ENCODE measurements at regions not wholly inside any gene's neighbourhood (a gene's known extent, or its start where the extent isn't known, plus 50 kb on each side); places are given as distances from the start of the nearest gene placed in this dataset.

DNA sequence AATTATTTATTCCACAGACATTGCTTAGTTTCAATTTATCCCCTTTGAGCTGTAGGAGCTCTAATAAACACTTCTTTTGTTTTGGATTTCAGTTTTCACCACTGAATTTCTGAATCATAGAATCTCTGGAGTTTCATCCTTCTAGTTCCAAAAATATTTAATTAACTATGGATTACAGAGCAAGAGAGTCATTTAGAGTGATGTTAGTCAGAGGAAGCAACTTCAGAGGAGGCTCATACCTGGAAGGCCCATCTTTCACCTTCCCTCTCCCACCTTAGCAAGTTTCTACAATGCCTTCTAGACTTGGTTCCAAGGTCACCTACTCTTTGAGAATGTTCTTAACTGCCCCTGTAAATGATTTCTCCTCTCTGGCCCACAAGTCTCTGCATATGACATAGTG lies 353.2 kb downstream of the SPRY2 start:
- Histone ChIP-seq H3K4me3 (ENCODE audit: control insufficient read depth in 2 of 3, extremely low read depth in 1 of 3, insufficient read depth in 2 of 3, low read depth in 1 of 3, low read length in 3 of 3) (no peak overlapping the region), H4K20me1 (ENCODE audit: control insufficient read depth, extremely low read depth, insufficient read depth, low read length) (no peaks in the 10 kb centered on the region)

DNA sequence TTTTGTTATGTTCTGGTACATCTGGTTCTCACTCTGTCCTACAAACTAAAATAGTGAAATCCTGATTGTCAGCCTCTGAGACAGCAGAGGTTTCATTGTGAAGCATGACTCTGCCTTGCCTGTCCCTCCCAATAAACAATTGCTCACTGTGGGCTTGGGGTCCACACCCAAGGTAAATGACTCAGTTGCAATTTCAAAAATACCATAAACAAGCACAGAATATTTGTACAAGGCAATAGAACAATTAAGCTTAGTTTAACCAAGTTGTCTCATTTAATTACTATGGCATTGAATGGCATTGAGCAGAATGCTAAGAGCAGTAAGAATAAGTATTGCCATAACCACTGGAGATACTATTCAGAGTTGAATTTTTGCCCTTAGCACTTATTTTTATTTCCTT lies 353.6 kb downstream of the SPRY2 start:
- TF ChIP-seq, protein P1, sequence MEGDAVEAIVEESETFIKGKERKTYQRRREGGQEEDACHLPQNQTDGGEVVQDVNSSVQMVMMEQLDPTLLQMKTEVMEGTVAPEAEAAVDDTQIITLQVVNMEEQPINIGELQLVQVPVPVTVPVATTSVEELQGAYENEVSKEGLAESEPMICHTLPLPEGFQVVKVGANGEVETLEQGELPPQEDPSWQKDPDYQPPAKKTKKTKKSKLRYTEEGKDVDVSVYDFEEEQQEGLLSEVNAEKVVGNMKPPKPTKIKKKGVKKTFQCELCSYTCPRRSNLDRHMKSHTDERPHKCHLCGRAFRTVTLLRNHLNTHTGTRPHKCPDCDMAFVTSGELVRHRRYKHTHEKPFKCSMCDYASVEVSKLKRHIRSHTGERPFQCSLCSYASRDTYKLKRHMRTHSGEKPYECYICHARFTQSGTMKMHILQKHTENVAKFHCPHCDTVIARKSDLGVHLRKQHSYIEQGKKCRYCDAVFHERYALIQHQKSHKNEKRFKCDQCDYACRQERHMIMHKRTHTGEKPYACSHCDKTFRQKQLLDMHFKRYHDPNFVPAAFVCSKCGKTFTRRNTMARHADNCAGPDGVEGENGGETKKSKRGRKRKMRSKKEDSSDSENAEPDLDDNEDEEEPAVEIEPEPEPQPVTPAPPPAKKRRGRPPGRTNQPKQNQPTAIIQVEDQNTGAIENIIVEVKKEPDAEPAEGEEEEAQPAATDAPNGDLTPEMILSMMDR (optimal IDR thresholded peaks at IDR 0.05 in 1 of 3, IDR thresholded peaks at IDR 0.05 in 1 of 3, conservative IDR thresholded peaks at IDR 0.05 in 1 of 3; ENCODE audit: extremely low read depth in 1 of 3, insufficient read depth in 2 of 3, low read length in 3 of 3), result no peak
- TF ChIP-seq EZH2 (IDR thresholded peaks at IDR 0.05; ENCODE audit: low read length), result no peak
- peak overlapping the region; percentile 39 for H3K9ac ChIP-seq (ENCODE audit: control insufficient read depth, extremely low read depth, insufficient read depth, low read length)
- H3K4me1 ChIP-seq (ENCODE audit: control insufficient read depth, extremely low read depth, insufficient read depth, low read length), result peaks cover 38% of the 10 kb centered on the region
- H3K9me1 ChIP-seq (ENCODE audit: control insufficient read depth, extremely low read depth, insufficient read depth, low read length), result no peaks in the 10 kb centered on the region
- no peaks in the 10 kb centered on the region for H3K79me2 ChIP-seq (ENCODE audit: control insufficient read depth, insufficient read depth, low read length)
- dilution Hi-C loops (cut with MboI; ENCODE audit: extremely low pct_ligation_motif_present, low sequenced_read_pairs), result no loop called here
- peak overlapping the region; percentile 81 for H3K27ac ChIP-seq (ENCODE audit: control insufficient read depth, insufficient read depth, low read length)
- peak; percentile 67 for FAIRE-seq
- H2AFZ ChIP-seq (ENCODE audit: control insufficient read depth, low read length), result peak overlapping the region; percentile 4
- H3K36me3 ChIP-seq (ENCODE audit: control insufficient read depth in 2 of 2, extremely low read depth in 1 of 2, insufficient read depth in 2 of 2, low read length in 2 of 2), result no peaks in the 10 kb centered on the region
- no peak overlapping the region for H3K4me3 ChIP-seq (ENCODE audit: control insufficient read depth in 2 of 3, extremely low read depth in 1 of 3, insufficient read depth in 2 of 3, low read depth in 1 of 3, low read length in 3 of 3)
- H3K4me2 ChIP-seq (ENCODE audit: control insufficient read depth, extremely low read depth, insufficient read depth, low read depth, low read length), result peak overlapping the region; percentile 44
- no peaks in the 10 kb centered on the region for H3K9me3 ChIP-seq (ENCODE audit: control insufficient read depth, low read depth, low read length)
- peak; percentile 30 for DNase-seq (ENCODE audit: low read depth, low spot score)
- no peaks in the 10 kb centered on the region for H4K20me1 ChIP-seq (ENCODE audit: control insufficient read depth, extremely low read depth, insufficient read depth, low read length)
- H3K27me3 ChIP-seq (ENCODE audit: control insufficient read depth, extremely low read depth, insufficient read depth, low read length), result no peaks in the 10 kb centered on the region

More for the DNA sequence above, 353.2 kb downstream of the SPRY2 start:
- Histone ChIP-seq H3K27ac (ENCODE audit: control insufficient read depth, insufficient read depth, low read length) (peak overlapping the region; percentile 81), H3K4me2 (ENCODE audit: control insufficient read depth, extremely low read depth, insufficient read depth, low read depth, low read length) (peak overlapping the region; percentile 44), H3K9ac (ENCODE audit: control insufficient read depth, extremely low read depth, insufficient read depth, low read length) (peak overlapping the region; percentile 39), H3K9me1 (ENCODE audit: control insufficient read depth, extremely low read depth, insufficient read depth, low read length) (no peaks in the 10 kb centered on the region), H3K9me3 (ENCODE audit: control insufficient read depth, low read depth, low read length) (no peaks in the 10 kb centered on the region), H3K79me2 (ENCODE audit: control insufficient read depth, insufficient read depth, low read length) (no peaks in the 10 kb centered on the region), H3K4me1 (ENCODE audit: control insufficient read depth, extremely low read depth, insufficient read depth, low read length) (peaks cover 38% of the 10 kb centered on the region), H3K27me3 (ENCODE audit: control insufficient read depth, extremely low read depth, insufficient read depth, low read length) (no peaks in the 10 kb centered on the region), H3K36me3 (ENCODE audit: control insufficient read depth in 2 of 2, extremely low read depth in 1 of 2, insufficient read depth in 2 of 2, low read length in 2 of 2) (no peaks in the 10 kb centered on the region), H2AFZ (ENCODE audit: control insufficient read depth, low read length) (peak overlapping the region; percentile 63)
- dilution Hi-C loops (cut with MboI; ENCODE audit: extremely low pct_ligation_motif_present, low sequenced_read_pairs), result no loop called here
- FAIRE-seq, result no peak
- TF ChIP-seq, protein P1 (optimal IDR thresholded peaks at IDR 0.05 in 1 of 3, IDR thresholded peaks at IDR 0.05 in 1 of 3, conservative IDR thresholded peaks at IDR 0.05 in 1 of 3; ENCODE audit: extremely low read depth in 1 of 3, insufficient read depth in 2 of 3, low read length in 3 of 3), result no peak
- no peak for TF ChIP-seq EZH2 (IDR thresholded peaks at IDR 0.05; ENCODE audit: low read length)
- no peak for DNase-seq (ENCODE audit: low read depth, low spot score)

All from keratinocyte (primary cell).